MCF 10A (cell line): ENCODE measurements at regions not wholly inside any gene's neighbourhood (a gene's known extent, or its start where the extent isn't known, plus 50 kb on each side); places are given as distances from the start of the nearest gene placed in this dataset.

Experiments used
- BruUV-seq: library from RNA; stranded (reverse); fragments of 400-500 nt; replicated peaks from 2 replicates; lab custom pipeline; 2021; lab: Mats Ljungman, UMichigan
- CTCF ChIA-PET: fragments of 300-600 bp; sonication (Branson Sonifier 250); formaldehyde crosslinking; extraction: SDS; loops from one replicate; lab custom pipeline; 2021; ENCODE audit warnings: antibody characterized with exemption, inconsistent platforms; lab: Yijun Ruan, JAX
- POLR2A ChIA-PET: fragments of 300-600, 350-650 bp; sonication (Branson Sonifier 250); formaldehyde crosslinking; extraction: SDS; loops from one replicate; lab custom pipeline; 2020; ENCODE audit warnings: antibody characterized with exemption, inconsistent platforms; lab: Yijun Ruan, JAX
- DNase-seq: peaks from one replicate; pipeline ENCODE4 v3.0.0-alpha.2; 2018; ENCODE audit not compliant: unreplicated experiment
- H3K27ac Mint-ChIP-seq: one replicate; pipeline ENCODE4 v1.8.0; 2022; ENCODE audit warnings: mild to moderate bottlenecking, low read depth, mixed read lengths; ENCODE audit not compliant: unreplicated experiment
- H3K27me3 Mint-ChIP-seq: one replicate; pipeline ENCODE4 v1.8.0; 2022; ENCODE audit warnings: mixed read lengths; ENCODE audit not compliant: insufficient read depth, unreplicated experiment
- H3K36me3 Mint-ChIP-seq: one replicate; pipeline ENCODE4 v1.8.0; 2022; ENCODE audit warnings: mild to moderate bottlenecking, moderate library complexity, mixed read lengths; ENCODE audit not compliant: insufficient read depth, unreplicated experiment
- H3K4me1 Mint-ChIP-seq: one replicate; pipeline ENCODE4 v1.8.0; 2022; ENCODE audit warnings: mixed read lengths; ENCODE audit not compliant: insufficient read depth, unreplicated experiment
- H3K4me3 Mint-ChIP-seq: one replicate; pipeline ENCODE4 v1.8.0; 2022; ENCODE audit warnings: mild to moderate bottlenecking, moderate library complexity, mixed read lengths; ENCODE audit not compliant: unreplicated experiment
- H3K9me3 Mint-ChIP-seq: one replicate; pipeline ENCODE4 v1.8.0; 2022; ENCODE audit warnings: mixed read lengths; ENCODE audit not compliant: unreplicated experiment
- CTCF ChIP-seq: fragments of 200-600 bp; IDR thresholded peaks from one replicate; pipeline ENCODE4 v1.8.0; 2022; ENCODE audit warnings: antibody characterized with exemption, mild to moderate bottlenecking; ENCODE audit not compliant: unreplicated experiment
- intact Hi-C: fragments of 100-400 bp; cut with micrococcal nuclease; formaldehyde crosslinking; loops from 2 replicates; pipeline ENCODE4 v1.14.1; 2022

GRCh38 chrX:20432746-20433387 lies 166.2 kb upstream of the RPS6KA3 start:
- intact Hi-C loops, result no loop called here
- no peak for TF ChIP-seq CTCF
- Mint-ChIP-seq H3K27me3 (peaks cover 53% of the 10 kb centered on the region), H3K27ac (no peak overlapping the region), H3K9me3 (no peaks in the 10 kb centered on the region), H3K4me1 (no peaks in the 10 kb centered on the region), H3K36me3 (no peaks in the 10 kb centered on the region), H3K4me3 (no peak overlapping the region)
- ChIA-PET POLR2A (no interaction called here), CTCF (interaction anchor here (0.6 kb wide), 1 partner anchor 16 kb away, joined by 4 read pairs; no protein-coding TSS in a partner anchor)
- no TSS peak for BruUV-seq
- DNase-seq, result no peak

- TF ChIP-seq CTCF, result no peak
- H3K4me1 Mint-ChIP-seq, result no peaks in the 10 kb centered on the region
- H3K36me3 Mint-ChIP-seq, result no peaks in the 10 kb centered on the region
- peak; percentile 5 for DNase-seq
- no peaks in the 10 kb centered on the region for H3K9me3 Mint-ChIP-seq
- H3K27me3 Mint-ChIP-seq, result peaks cover 47% of the 10 kb centered on the region
- ChIA-PET POLR2A (no interaction called here), CTCF (interaction anchor here (0.5 kb wide), 1 partner anchor 99 kb away, joined by 3 read pairs; no protein-coding TSS in a partner anchor)
- intact Hi-C loops, result no loop called here
- no peak overlapping the region for H3K27ac Mint-ChIP-seq
- H3K4me3 Mint-ChIP-seq, result no peak overlapping the region
- BruUV-seq, result no TSS peak
Measured at GRCh38 chrX:20432048-20432447, 165.3 kb upstream of the RPS6KA3 start.

- no peaks in the 10 kb centered on the region for H3K9me3 Mint-ChIP-seq
- no peak for TF ChIP-seq CTCF
- intact Hi-C loops, result no loop called here
- peaks cover 43% of the 10 kb centered on the region for H3K27me3 Mint-ChIP-seq
- BruUV-seq, result no TSS peak
- H3K36me3 Mint-ChIP-seq, result no peaks in the 10 kb centered on the region
- no peaks in the 10 kb centered on the region for H3K4me1 Mint-ChIP-seq
- CTCF ChIA-PET, result interaction anchor here (0.6 kb wide), 1 partner anchor 1236 kb away, joined by 3 read pairs; no protein-coding TSS in a partner anchor
- POLR2A ChIA-PET, result interaction anchor here (0.7 kb wide), 1 partner anchor 143 kb away, joined by 3 read pairs; no protein-coding TSS in a partner anchor
- H3K27ac Mint-ChIP-seq, result no peak overlapping the region
- no peak overlapping the region for H3K4me3 Mint-ChIP-seq
- no peak for DNase-seq
Measured at GRCh38 chrX:20431486-20431885, 164.8 kb upstream of the RPS6KA3 start.

- no peak overlapping the region for H3K4me3 Mint-ChIP-seq
- H3K9me3 Mint-ChIP-seq, result no peaks in the 10 kb centered on the region
- no peaks in the 10 kb centered on the region for H3K4me1 Mint-ChIP-seq
- no peak for TF ChIP-seq CTCF
- H3K36me3 Mint-ChIP-seq, result no peaks in the 10 kb centered on the region
- POLR2A ChIA-PET, result no interaction called here
- CTCF ChIA-PET, result interaction anchor here (0.6 kb wide), 1 partner anchor 12 kb away, joined by 3 read pairs; no protein-coding TSS in a partner anchor
- H3K27me3 Mint-ChIP-seq, result peaks cover 53% of the 10 kb centered on the region
- no TSS peak for BruUV-seq
- no peak for DNase-seq
- H3K27ac Mint-ChIP-seq, result no peak overlapping the region
- intact Hi-C loops, result no loop called here
Measured at GRCh38 chrX:20427173-20427770, 160.6 kb upstream of the RPS6KA3 start.
